Thoracic aorta (tissue), 2 donors: ENCODE measurements at regions not wholly inside any gene's neighbourhood (a gene's known extent, or its start where the extent isn't known, plus 50 kb on each side); places are given as distances from the start of the nearest gene placed in this dataset.

Experiments
- ATAC-seq: fragments of 150-250 bp; one replicate; pipeline ENCODE4 v1.8.0; 2017; ENCODE audit warnings: low read depth; ENCODE audit not compliant: insufficient number of reproducible peaks, low FRiP score
- DNase-seq: peaks from one replicate; pipeline ENCODE4 v3.0.0-alpha.2; 2020; ENCODE audit warnings: low spot score
- H3K27ac ChIP-seq, 2 donors: fragments of 200-600 bp; sonication (generic); 1 replicate in 1 of 2; 2 replicates in 1 of 2; pipeline ENCODE4 v1.5.1; 2016; ENCODE audit warnings: mild to moderate bottlenecking in 2 of 2, moderate library complexity in 2 of 2
- H3K27me3 ChIP-seq: fragments of 200-600 bp; sonication (generic); replicated peaks from 2 replicates; pipeline ENCODE4 v1.6.0; 2016; ENCODE audit warnings: mild to moderate bottlenecking; ENCODE audit not compliant: insufficient read depth
- H3K36me3 ChIP-seq: fragments of 200-600 bp; sonication (generic); one replicate; pipeline ENCODE4 v1.5.1; 2016
- H3K4me1 ChIP-seq, 2 donors: fragments of 200-600 bp; sonication (generic); 1 replicate in 1 of 2; 2 replicates in 1 of 2; pipeline versions ENCODE4 v1.5.1 to v1.6.0; 2016; ENCODE audit warnings: low read depth in 2 of 2, mild to moderate bottlenecking in 1 of 2; ENCODE audit not compliant: control insufficient read depth in 1 of 2
- H3K4me3 ChIP-seq: fragments of 200-600 bp; sonication (generic); 2 replicates; pipeline ENCODE4 v1.5.1; 2016; ENCODE audit warnings: mild to moderate bottlenecking
- H3K9me3 ChIP-seq: fragments of 200-600 bp; sonication (generic); 2 replicates; pipeline ENCODE4 v1.5.1; 2016
- CTCF ChIP-seq: fragments of 200-600 bp; sonication (generic); IDR thresholded peaks from one replicate; pipeline ENCODE4 v1.5.1; 2019; ENCODE audit warnings: antibody characterized with exemption

DNA sequence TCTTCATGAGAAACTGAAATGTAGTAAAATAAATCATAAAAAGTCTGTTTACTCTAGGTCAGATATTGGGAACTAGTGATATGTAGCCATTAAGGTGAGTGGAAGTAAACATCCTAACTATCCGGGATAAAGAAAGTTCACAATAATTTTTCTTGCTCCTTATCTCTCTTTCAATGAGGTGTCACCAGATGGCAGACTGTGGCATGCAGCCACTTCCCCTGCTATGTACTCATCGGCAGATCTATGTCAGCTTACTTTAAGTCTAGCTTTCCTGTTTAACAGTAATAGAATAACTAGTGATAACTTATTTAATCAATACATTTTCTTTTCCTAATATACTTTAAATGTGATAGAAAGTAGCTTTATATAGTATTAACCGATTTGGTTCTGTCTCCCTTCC, 181.9 kb downstream of the NDFIP2 start:
- no peak for ATAC-seq
- DNase-seq: no peak
- Histone ChIP-seq H3K27ac (no peak overlapping the region), H3K4me3 (no peak overlapping the region), H3K4me1 (no peaks in the 10 kb centered on the region), H3K27me3 (no peaks in the 10 kb centered on the region), H3K36me3 (no peaks in the 10 kb centered on the region), H3K9me3 (no peaks in the 10 kb centered on the region)
- TF ChIP-seq CTCF: no peak

- Histone ChIP-seq H3K27ac (no peak overlapping the region), H3K4me1 (no peaks in the 10 kb centered on the region), H3K36me3 (no peaks in the 10 kb centered on the region), H3K27me3 (no peaks in the 10 kb centered on the region), H3K4me3 (no peak overlapping the region), H3K9me3 (no peaks in the 10 kb centered on the region)
- DNase-seq (no peak), ATAC-seq (no peak)
- TF ChIP-seq CTCF: no peak
Observed at GRCh38 chr13:79660361-79660760, 179.4 kb downstream of the NDFIP2 start.

- ATAC-seq: no peak
- DNase-seq: no peak
- no peak overlapping the region for H3K27ac ChIP-seq
- TF ChIP-seq CTCF: no peak
- H3K27me3 ChIP-seq: no peaks in the 10 kb centered on the region
- no peaks in the 10 kb centered on the region for H3K4me1 ChIP-seq
- no peaks in the 10 kb centered on the region for H3K36me3 ChIP-seq
- H3K4me3 ChIP-seq: no peak overlapping the region
- no peaks in the 10 kb centered on the region for H3K9me3 ChIP-seq
Observed at GRCh38 chr13:79659121-79659521, 178.2 kb downstream of the NDFIP2 start.

GRCh38 chr13:79658333-79658975, 177.5 kb downstream of the NDFIP2 start:
- no peak overlapping the region for H3K27ac ChIP-seq
- H3K36me3 ChIP-seq: no peaks in the 10 kb centered on the region
- H3K9me3 ChIP-seq: no peaks in the 10 kb centered on the region
- H3K4me1 ChIP-seq: no peaks in the 10 kb centered on the region
- no peak overlapping the region for H3K4me3 ChIP-seq
- no peak for ATAC-seq
- H3K27me3 ChIP-seq: no peaks in the 10 kb centered on the region
- DNase-seq: no peak
- no peak for TF ChIP-seq CTCF

GRCh38 chr13:79655509-79655908, 174.6 kb downstream of the NDFIP2 start:
- Histone ChIP-seq H3K4me1 (no peaks in the 10 kb centered on the region), H3K27ac (no peak overlapping the region), H3K27me3 (no peaks in the 10 kb centered on the region), H3K4me3 (no peak overlapping the region), H3K9me3 (no peaks in the 10 kb centered on the region), H3K36me3 (no peaks in the 10 kb centered on the region)
- TF ChIP-seq CTCF: no peak
- no peak for ATAC-seq
- DNase-seq: no peak
